ENCODE measurements at regions not wholly inside any gene's neighbourhood (a gene's known extent, or its start where the extent isn't known, plus 50 kb on each side); places are given as distances from the start of the nearest gene placed in this dataset.
"Not testable (repeated sequence)": the region's sequence is repeated elsewhere in the genome, so short reads cannot be mapped to it uniquely, and the experiment has no call there.

- H3K9me3 ChIP-seq (ENCODE audit: control insufficient read depth, insufficient read depth, low read depth, low read length); CTCF ChIA-PET; H3K36me3 ChIP-seq (ENCODE audit: control insufficient read depth in 2 of 2, insufficient read depth in 1 of 2, low read length in 2 of 2); POLR2A ChIA-PET; H3K4me3 ChIP-seq (ENCODE audit: low read depth, low read length); H3K4me1 ChIP-seq (ENCODE audit: control insufficient read depth, insufficient read depth, low read length); H3K27ac ChIP-seq (ENCODE audit: extremely low read depth, low read depth, low read length): not testable (repeated sequence)
- peak; percentile 48; the same call in 1 of the 2 replicates for TF ChIP-seq ZBTB11 (tag by site-specific recombination; conservative IDR thresholded peaks at IDR 0.05; ENCODE audit: low read depth)
- TF ChIP-seq ZNF518A (tag by site-specific recombination; conservative IDR thresholded peaks at IDR 0.05; ENCODE audit: low read depth): peak; percentile 59; the same call in 1 of the 2 replicates
- peak; percentile 68; the same call in 1 of the 2 replicates for TF ChIP-seq ZNF394 (tag by site-specific recombination; IDR thresholded peaks at IDR 0.05; ENCODE audit: borderline replicate concordance)
- TF ChIP-seq ZNF654 (tag by site-specific recombination; IDR thresholded peaks at IDR 0.05; ENCODE audit: low read depth): peak; percentile 13; the same call in 1 of the 2 replicates
- TF ChIP-seq ZNF555 (tag by site-specific recombination; conservative IDR thresholded peaks at IDR 0.05): peak; percentile 41
- TF ChIP-seq ZBTB8A (tag by site-specific recombination; IDR thresholded peaks at IDR 0.05): 0 out of 2 replicates have a peak, but pooled peaks have one; percentile 15
- 0 out of 2 replicates have a peak, but pooled peaks have one; percentile 28 for TF ChIP-seq ZNF623 (tag by site-specific recombination; IDR thresholded peaks at IDR 0.05)
- peak; percentile 46 for TF ChIP-seq ZNF426 (tag by site-specific recombination; IDR thresholded peaks at IDR 0.05)
Measured at GRCh38 chr19:22483514-22483913, 61.4 kb upstream of the ZNF98 start.

GRCh38 chr19:22472180-22472637, 50.1 kb upstream of the ZNF98 start:
- no peak overlapping the region for H3K4me3 ChIP-seq (ENCODE audit: low read depth, low read length)
- no peaks in the 10 kb centered on the region for H3K4me1 ChIP-seq (ENCODE audit: control insufficient read depth, insufficient read depth, low read length)
- TF ChIP-seq SETDB1 (IDR thresholded peaks at IDR 0.05; ENCODE audit: insufficient read length, low read length): peak; percentile 96
- peak; percentile 86; the same call in 1 of the 2 replicates for TF ChIP-seq TRIM28 (IDR thresholded peaks at IDR 0.05; ENCODE audit: borderline replicate concordance, low read length)
- no peak for TF ChIP-seq ZSCAN5A (tag by site-specific recombination; IDR thresholded peaks at IDR 0.05)
- no peak for TF ChIP-seq IKZF3 (tag by site-specific recombination; IDR thresholded peaks at IDR 0.05)
- TF ChIP-seq ZNF274 (IDR thresholded peaks at IDR 0.05; ENCODE audit: low read length): peak; percentile 83
- TF ChIP-seq ZNF274 (tag by site-specific recombination; IDR thresholded peaks at IDR 0.05; ENCODE audit: borderline replicate concordance): peak; percentile 85; the same call in 1 of the 2 replicates
- no peak for TF ChIP-seq ZNF837 (tag by site-specific recombination; IDR thresholded peaks at IDR 0.05)
- no peaks in the 10 kb centered on the region; the same call in 1 of the 2 replicates for H3K9me3 ChIP-seq (ENCODE audit: control insufficient read depth, insufficient read depth, low read depth, low read length)
- no peak overlapping the region for H3K27ac ChIP-seq (ENCODE audit: extremely low read depth, low read depth, low read length)
- POLR2A ChIA-PET: no interaction called here
- CTCF ChIA-PET: no interaction called here
- no peaks in the 10 kb centered on the region for H3K36me3 ChIP-seq (ENCODE audit: control insufficient read depth in 2 of 2, insufficient read depth in 1 of 2, low read length in 2 of 2)

Data from HEK293 (cell line).